Fibroblast of mammary gland (primary cell): ENCODE measurements at regions not wholly inside any gene's neighbourhood (a gene's known extent, or its start where the extent isn't known, plus 50 kb on each side); places are given as distances from the start of the nearest gene placed in this dataset.
A peak's percentile ranks its signal among the peaks of the same experiment; 100 is the strongest.

Experiments used
- DNase-seq: peaks from one replicate; pipeline ENCODE4 v3.0.0-alpha.2; 2010; ENCODE audit warnings: low read depth
- H3K4me3 ChIP-seq: 2 replicates; pipeline ENCODE4 v1.5.1; 2011; ENCODE audit warnings: low read depth, mild to moderate bottlenecking, low read length, moderate library complexity; ENCODE audit not compliant: control insufficient read depth
- TF ChIP-seq, protein P1 (sequence below): conservative IDR thresholded peaks from 2 replicates; pipeline ENCODE4 v1.5.1; 2011; ENCODE audit warnings: low read depth, low read length, inconsistent platforms; ENCODE audit not compliant: control insufficient read depth, insufficient read depth

DNA sequence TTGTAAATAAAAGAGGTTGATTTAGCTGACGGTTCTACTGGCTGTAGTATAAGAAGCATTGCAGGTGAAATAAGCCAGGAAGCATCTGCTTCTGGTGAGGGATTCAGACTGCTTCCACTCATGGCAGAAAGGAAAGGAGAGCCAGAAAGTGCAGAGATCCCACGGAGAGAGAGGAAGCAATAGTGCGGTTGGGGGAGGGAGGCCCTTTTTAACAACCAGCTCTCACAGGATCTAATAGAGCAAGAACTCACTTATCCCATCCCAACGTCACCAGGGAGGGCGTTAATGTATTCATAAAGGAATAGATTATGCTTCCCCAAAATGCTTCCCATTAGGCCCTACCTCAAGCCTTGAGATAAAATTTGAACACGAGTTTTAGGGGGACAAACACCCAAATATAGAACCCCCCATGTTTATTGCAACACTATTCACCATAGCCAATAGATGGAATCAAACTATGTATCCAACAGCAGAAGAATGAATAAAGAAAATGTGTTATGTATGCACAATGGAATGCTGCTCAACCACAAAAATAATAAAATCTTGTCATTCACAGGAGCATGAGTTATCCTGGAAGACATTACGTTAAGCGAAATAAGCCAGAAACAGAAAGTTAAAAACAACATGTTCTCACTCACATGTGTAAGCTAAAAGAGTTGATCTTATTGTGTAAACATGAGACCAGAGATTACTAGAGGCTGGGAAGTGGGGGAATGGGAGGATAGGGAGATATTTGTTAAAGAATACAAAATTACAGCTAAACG, 908.3 kb upstream of the ANO3 start:
- no peak overlapping the region for H3K4me3 ChIP-seq
- peak; percentile 1 for DNase-seq
- TF ChIP-seq, protein P1, sequence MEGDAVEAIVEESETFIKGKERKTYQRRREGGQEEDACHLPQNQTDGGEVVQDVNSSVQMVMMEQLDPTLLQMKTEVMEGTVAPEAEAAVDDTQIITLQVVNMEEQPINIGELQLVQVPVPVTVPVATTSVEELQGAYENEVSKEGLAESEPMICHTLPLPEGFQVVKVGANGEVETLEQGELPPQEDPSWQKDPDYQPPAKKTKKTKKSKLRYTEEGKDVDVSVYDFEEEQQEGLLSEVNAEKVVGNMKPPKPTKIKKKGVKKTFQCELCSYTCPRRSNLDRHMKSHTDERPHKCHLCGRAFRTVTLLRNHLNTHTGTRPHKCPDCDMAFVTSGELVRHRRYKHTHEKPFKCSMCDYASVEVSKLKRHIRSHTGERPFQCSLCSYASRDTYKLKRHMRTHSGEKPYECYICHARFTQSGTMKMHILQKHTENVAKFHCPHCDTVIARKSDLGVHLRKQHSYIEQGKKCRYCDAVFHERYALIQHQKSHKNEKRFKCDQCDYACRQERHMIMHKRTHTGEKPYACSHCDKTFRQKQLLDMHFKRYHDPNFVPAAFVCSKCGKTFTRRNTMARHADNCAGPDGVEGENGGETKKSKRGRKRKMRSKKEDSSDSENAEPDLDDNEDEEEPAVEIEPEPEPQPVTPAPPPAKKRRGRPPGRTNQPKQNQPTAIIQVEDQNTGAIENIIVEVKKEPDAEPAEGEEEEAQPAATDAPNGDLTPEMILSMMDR = no peak

DNA sequence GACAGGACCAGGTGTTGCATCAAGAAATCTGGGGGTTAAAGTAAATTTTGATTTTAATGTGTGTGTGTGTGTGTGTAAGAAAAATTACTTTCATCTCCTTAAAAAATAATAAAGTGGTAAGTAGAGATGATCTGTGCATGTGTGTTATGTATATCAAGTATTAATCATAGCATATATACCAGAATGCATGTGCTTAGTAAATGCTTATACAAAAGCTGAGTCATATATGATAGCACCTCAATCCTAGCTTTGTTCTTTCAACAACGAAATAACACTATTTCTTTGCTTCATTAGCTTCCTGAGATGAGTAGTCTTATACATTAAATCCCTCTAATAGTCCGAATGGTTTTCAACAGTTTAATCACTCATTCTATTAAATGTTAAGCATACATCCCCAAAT, 899.6 kb upstream of the ANO3 start:
- DNase-seq = no peak
- H3K4me3 ChIP-seq = no peak overlapping the region
- TF ChIP-seq, protein P1 = no peak

DNA sequence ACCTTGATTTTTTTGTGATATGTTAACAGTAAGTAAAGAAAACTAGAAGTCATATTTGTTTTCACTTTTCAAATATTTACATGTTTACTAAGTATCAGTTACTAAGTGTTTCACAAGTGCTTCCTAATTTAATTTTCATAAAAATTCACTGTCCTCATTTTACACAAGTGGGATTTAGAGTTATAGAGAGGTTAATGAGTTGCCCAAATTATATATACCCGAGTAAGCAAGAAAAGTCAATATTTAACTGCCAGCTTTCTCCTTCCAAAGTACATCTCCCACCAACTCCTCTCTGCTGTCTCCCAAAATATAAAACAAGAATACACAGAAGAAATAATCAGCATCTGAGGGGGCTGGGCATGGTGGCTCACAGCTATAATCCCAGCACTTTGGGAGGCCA, 896.7 kb upstream of the ANO3 start:
- H3K4me3 ChIP-seq = no peak overlapping the region
- no peak for DNase-seq
- TF ChIP-seq, protein P1 = no peak

DNA sequence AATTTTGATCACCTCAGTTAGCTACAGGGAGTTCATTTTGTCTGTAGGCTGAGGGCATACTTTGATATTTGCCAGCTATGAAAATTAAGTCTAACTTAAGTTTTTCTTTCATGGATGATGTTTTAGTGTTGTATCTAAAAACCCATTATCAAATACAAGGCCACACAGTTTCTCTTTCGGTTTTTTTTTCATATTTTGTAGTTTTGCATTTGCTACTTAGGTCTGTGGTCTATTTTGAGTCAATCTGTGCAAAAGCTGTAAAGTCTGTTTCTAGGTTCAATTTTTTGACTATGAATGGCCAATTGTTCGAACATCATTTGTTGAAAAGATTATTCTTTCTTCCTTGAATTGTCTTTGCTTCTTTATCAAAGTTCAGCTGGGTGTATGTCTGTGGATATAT, 895.6 kb upstream of the ANO3 start:
- DNase-seq = no peak
- TF ChIP-seq, protein P1 = no peak

DNA sequence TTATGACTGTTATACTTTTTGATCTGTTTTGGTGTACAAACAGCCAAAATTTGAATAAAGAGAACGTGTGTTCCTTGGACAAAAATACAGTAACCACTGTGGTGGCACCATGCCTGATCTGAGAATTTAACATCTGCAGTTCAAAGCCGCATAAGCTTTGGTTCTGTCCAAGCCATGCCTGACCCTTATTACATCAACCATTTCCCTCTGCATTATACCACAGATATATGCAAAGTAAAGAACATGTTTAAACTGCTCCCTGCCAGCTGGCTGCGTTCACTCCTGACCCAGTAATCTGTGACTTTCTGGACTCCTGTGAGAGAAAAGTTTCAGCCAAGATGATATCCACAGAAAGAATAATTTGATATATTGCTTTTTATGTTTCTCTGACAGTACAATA, 890.5 kb upstream of the ANO3 start:
- H3K4me3 ChIP-seq = no peak overlapping the region
- DNase-seq = no peak
- TF ChIP-seq, protein P1 = no peak

More for the DNA sequence above, 895.6 kb upstream of the ANO3 start:
- H3K4me3 ChIP-seq = no peak overlapping the region

DNA sequence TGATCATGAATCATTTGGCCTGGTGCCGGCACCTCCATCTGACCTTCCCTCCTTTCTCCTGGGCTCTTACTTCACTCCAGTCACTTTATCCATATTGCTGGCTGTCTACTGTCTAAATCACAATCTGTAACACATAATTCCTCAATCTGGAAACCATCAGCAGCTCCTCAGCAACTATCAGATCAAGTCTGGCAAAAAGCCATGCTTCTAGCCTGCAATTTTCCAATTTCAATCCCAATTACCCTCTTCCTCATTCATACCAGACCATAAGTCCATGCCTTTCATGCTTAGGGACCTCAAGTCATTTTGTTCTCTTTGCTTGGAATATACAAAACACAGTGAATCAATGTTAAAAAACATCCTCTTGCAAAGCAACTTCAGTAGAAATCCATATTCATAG, 882.8 kb upstream of the ANO3 start:
- H3K4me3 ChIP-seq = no peak overlapping the region
- TF ChIP-seq, protein P1 = no peak
- DNase-seq = no peak
